Stimulated activated CD8-positive, alpha-beta memory T cell treated with anti-CD3 and anti-CD28 coated beads, Interleukin-15, amount 100 ng/mL, for 4 hours (primary cell): ENCODE measurements at regions not wholly inside any gene's neighbourhood (a gene's known extent, or its start where the extent isn't known, plus 50 kb on each side); places are given as distances from the start of the nearest gene placed in this dataset.
"Not testable (repeated sequence)": the region's sequence is repeated elsewhere in the genome, so short reads cannot be mapped to it uniquely, and the experiment has no call there.

Experiments
- DNase-seq, 2 donors: peaks; one replicate each; pipeline ENCODE4 v3.0.0-alpha.2; 2020; ENCODE audit warnings: low read depth in 2 of 2

GRCh38 chr7:68971634-68972340 is 626.5 kb upstream of the AUTS2 start:
- DNase-seq, result no peak

DNA sequence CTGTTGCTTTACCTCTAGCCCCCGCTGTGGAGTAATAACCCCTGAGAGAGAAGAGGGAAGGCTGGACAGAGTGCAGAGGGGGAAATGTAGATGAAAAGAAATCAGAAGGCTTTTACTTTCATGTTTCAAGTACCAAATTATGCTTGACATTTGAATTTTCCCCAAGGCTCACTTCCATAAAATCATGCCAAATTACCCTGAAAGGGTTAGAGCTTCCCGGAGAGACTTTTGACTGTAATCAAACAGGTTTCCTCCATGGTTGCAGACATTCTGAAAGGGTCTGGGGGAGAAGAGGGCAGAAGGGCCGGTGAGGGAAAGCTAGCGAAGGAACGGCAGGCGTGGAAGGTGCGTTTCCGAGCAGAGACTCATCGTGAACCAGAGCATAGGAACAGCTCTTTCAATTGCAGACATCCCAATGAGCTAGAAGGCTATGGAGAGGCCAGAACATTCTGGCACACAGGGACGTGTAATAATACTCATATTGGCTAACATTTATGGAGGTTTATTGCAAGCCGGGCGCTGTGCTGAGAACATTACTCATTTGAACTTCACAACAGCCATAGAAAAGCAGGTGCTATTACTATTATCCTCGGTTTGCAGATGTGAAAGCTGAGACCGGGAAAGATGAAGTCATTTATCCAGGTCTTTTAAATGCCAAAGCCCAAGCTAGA is 620.8 kb upstream of the AUTS2 start:
- no peak for DNase-seq

DNA sequence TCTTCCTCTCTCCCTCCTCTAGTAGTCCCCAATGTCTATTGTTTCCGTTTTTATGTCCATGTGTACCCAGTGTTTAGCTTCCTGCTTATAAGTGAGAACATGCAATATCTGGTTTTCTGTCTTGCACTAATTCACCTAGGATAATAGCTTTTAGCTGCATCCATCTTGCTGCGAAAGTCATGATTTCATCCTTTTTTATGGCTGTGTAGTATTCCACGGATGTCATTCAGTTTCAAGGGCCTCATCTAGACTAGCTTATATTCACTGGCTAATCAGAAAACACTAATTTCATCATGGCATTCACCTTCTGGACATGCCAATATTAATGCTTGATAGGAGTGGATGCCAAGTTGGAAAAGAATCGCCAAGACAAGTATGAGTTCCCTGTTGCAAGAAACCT is 619.6 kb upstream of the AUTS2 start:
- DNase-seq, result no peak

DNA sequence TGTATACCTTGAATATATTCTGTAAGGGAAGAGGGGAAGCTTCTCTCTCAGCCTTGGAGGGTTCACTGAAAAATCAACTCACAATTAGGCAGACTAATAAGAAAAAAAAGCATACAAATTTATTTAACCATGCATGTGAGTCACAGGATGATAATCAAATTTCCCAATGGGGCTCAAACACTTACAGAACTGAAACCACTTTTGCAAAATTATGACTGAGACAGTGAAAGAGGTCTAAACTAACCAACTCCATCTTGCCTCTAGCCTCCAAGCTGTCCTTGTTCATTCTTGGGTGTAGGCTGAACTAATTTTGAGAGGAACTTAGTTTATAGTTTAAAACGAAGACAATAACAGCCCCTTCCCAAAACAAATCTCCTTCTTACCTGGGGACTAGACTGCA is 618.3 kb upstream of the AUTS2 start:
- DNase-seq, result no peak

- DNase-seq, result not testable (repeated sequence)
Measured at GRCh38 chr7:68980432-68980831, 617.8 kb upstream of the AUTS2 start.

DNA sequence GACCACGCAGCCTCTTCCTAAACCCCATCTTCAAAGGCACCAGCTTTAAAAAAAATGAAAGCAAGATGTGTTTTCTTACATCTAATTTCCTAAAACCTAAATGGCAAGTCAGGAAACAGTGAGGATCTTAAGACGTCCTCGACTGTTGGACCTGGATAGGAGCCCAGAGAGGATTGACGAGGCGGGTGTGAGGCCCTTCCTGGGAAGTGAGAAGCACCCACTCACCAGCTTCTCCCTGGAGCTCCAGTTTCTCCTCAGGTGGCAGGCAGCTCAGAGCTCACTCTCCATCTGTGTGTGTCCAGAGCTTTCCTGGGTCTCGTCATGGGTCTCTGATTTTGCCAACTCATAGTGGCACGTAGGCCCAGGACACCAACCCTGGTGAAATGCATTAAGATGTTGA is 614.0 kb upstream of the AUTS2 start:
- no peak for DNase-seq

- no peak for DNase-seq
Measured at GRCh38 chr7:68994841-68995240, 603.4 kb upstream of the AUTS2 start.

- DNase-seq, result no peak
Measured at GRCh38 chr7:68998136-68998535, 600.1 kb upstream of the AUTS2 start.

- no peak for DNase-seq
Measured at GRCh38 chr7:69002416-69002815, 595.9 kb upstream of the AUTS2 start.

- DNase-seq, result no peak
Measured at GRCh38 chr7:69012149-69012548, 586.1 kb upstream of the AUTS2 start.

- DNase-seq, result no peak
Measured at GRCh38 chr7:69017208-69017607, 581.1 kb upstream of the AUTS2 start.

GRCh38 chr7:69018200-69018599 is 580.1 kb upstream of the AUTS2 start:
- DNase-seq, result no peak

- DNase-seq, result no peak
Measured at GRCh38 chr7:69019437-69019836, 578.8 kb upstream of the AUTS2 start.

DNA sequence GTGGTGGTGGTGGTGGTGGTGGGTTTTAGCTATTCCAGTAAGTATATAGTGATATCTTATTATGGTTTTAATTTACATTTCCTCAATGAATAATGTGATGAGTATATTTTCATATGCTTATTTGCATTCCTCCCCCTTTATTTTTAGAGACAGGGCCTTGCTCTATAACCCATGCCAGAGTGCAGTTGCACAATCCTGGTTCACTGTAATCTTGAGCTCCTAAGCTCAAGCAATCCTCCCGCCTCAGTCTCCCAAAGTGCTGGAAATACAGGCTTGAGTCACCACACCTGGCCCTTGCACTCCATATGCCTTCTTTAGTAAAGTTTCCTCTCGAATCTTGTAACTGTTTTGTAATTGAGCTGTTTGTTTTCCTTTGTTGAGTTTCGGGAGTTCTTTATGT is 577.7 kb upstream of the AUTS2 start:
- DNase-seq, result no peak

DNA sequence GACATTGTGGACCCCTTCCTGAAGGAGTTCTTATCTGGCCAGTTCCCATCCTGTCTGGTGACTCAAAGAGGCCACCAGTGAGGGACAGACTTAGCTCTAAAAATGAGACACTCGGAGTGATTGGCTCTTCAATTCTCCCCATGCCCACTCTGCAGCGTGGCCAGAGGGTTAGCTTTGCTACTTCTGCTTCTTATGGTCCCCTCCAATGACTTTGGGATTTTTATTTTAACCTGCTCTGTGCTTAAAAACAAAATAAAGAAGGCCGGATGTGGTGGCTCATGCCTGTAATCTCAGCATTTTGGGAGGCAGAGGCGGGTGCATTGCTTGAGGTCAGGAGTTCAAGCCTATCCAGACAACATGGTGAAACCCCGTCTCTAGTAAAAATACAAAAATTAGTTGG is 573.0 kb upstream of the AUTS2 start:
- DNase-seq, result no peak

DNA sequence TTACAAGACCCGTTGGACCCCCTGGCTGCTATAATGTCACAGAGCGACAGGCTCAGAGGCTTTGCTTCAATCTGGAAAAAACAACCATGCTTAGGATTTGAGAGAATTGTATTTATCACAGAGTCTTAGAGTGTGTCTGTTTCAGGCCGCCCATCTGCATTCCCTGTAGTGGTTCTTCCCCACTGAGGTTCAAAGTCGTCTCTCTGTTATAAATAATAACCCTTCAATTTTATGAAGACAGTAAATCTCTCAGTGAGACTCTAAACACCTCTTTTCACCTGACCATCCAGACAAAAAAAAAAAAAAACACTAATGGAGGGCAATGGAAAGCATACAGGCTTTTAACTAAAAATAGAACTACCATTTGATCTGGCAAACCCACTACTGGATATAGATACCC is 565.4 kb upstream of the AUTS2 start:
- DNase-seq, result no peak

DNA sequence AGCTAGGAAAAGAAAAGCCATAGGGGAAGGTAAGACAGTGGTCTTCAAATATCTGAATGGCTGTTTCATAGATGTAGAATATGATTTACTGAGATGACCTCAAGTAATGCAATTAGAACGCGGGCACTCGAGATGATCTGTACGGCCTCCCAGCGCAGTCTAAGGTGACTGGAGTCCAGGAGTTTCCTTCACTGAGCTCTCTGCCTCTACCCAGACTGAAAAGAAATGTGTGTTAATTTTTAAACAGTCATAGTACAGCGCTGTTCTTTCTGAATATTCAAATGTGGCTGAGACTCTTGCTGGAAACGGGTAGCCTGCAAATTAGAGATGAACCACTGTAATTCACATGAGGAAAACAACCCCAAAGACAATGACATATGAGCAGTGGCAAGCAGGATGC is 562.4 kb upstream of the AUTS2 start:
- DNase-seq, result no peak

- no peak for DNase-seq
Measured at GRCh38 chr7:69036301-69036700, 562.0 kb upstream of the AUTS2 start.

- no peak for DNase-seq
Measured at GRCh38 chr7:69038915-69039314, 559.4 kb upstream of the AUTS2 start.

GRCh38 chr7:69042138-69042537 is 556.1 kb upstream of the AUTS2 start:
- DNase-seq, result no peak

DNA sequence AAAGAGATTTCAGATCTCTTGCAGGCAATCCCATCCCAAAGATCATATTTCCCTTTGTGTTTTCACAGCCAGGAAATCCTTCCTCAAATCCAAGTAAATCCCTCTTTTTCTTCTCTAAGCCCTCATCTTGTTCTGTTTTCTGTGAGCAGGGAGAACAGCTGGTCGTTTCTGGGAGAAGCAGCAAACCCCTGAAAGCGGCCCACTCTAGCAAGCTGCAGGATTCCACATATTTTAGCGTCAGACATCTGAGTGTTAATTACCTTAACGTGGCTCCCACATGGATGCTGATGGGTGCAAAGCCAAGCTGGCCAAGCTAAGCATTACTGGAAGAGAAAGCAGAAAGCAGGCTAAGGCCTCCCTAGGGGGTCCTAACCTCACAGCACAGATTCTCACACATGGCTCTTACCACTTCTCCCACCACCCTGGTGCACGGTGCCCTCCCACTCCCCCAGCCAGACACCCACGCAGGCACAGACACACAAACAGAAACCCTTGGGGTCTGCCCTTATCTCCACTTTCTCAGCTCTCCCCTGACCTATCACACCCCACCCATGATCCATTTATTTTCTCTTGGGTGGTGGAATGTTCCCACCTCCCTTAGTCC is 551.0 kb upstream of the AUTS2 start:
- DNase-seq, result no peak

DNA sequence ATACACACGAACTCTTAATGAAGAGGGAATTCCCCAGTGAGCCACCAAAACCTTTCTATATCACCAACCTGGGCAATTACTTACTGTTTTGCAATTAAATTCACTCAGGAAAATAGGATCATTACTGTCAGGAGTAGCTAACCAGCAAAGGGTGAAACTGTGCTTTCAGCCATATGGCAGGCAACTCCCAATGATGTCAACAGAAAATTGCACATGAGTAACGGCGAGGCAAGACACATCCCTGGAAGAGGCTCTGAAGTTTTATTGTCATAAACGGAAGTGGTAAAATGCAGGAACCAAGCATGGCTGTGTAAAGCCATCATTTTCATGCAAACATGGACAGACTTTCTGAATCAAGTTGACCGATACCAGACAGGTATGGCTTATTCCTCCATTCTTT is 548.9 kb upstream of the AUTS2 start:
- DNase-seq, result no peak

DNA sequence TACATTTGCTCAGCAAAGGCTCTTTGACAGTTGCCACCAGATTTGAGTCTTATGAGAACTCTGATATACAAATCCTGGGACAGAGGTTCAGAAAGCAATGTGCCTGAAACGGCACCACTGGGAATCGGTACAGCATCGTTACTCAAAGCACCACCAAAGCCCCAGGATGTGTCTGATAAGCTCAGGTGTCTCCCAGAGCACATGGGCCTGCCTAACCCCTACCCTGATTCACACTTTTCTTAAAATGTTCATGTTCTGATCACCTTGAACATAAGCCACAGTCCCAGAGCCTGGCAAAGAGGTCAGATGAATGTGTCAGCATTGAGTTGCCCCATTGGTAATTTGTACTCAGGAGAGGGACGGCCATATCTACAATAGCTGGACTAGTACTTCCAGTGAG is 545.8 kb upstream of the AUTS2 start:
- DNase-seq, result no peak
